Hypothalamus (tissue), 51 donors: ENCODE measurements at regions not wholly inside any gene's neighbourhood (a gene's known extent, or its start where the extent isn't known, plus 50 kb on each side); places are given as distances from the start of the nearest gene placed in this dataset.

Source experiments
- DNase-seq, 51 donors: peaks; one replicate each; lab custom pipeline; 2025; lab: John Stamatoyannopoulos, UW

- no peak for DNase-seq
Observed at GRCh38 chr15:58235961-58236360, 97.8 kb downstream of the AQP9 start.

- DNase-seq, result no peak
Observed at GRCh38 chr15:58240191-58240932, 102.2 kb downstream of the AQP9 start.

- no peak for DNase-seq
Observed at GRCh38 chr15:58241872-58242271, 103.7 kb downstream of the AQP9 start.

GRCh38 chr15:58243070-58243469, 104.9 kb downstream of the AQP9 start:
- no peak for DNase-seq

GRCh38 chr15:58244536-58244935, 106.4 kb downstream of the AQP9 start:
- no peak for DNase-seq

- DNase-seq, result no peak
Observed at GRCh38 chr15:58246041-58246440, 107.9 kb downstream of the AQP9 start.

GRCh38 chr15:58247855-58248842, 110.0 kb downstream of the AQP9 start:
- peak in 31 of 51 donors; percentile 4 to 60 (median 28) for DNase-seq

- DNase-seq, result no peak
Observed at GRCh38 chr15:58249646-58250312, 111.6 kb downstream of the AQP9 start.

- DNase-seq, result no peak
Observed at GRCh38 chr15:58252586-58253323, 114.6 kb downstream of the AQP9 start.

- no peak for DNase-seq
Observed at GRCh38 chr15:58257776-58258325, 119.7 kb downstream of the AQP9 start.

- no peak for DNase-seq
Observed at GRCh38 chr15:58258501-58259292, 120.5 kb downstream of the AQP9 start.

- no peak for DNase-seq
Observed at GRCh38 chr15:58260205-58260724, 122.1 kb downstream of the AQP9 start.

- peak in 2 of 51 donors; percentile 1 to 5 for DNase-seq
Observed at GRCh38 chr15:58260725-58261267, 122.6 kb downstream of the AQP9 start.

GRCh38 chr15:58261368-58261767, 123.2 kb downstream of the AQP9 start:
- no peak for DNase-seq

GRCh38 chr15:58264053-58264971, 126.1 kb downstream of the AQP9 start:
- no peak for DNase-seq

GRCh38 chr15:58267051-58267450, 128.9 kb downstream of the AQP9 start:
- no peak for DNase-seq

GRCh38 chr15:58268746-58269267, 130.6 kb downstream of the AQP9 start:
- DNase-seq, result no peak
